ENCODE measurements at regions not wholly inside any gene's neighbourhood (a gene's known extent, or its start where the extent isn't known, plus 50 kb on each side); places are given as distances from the start of the nearest gene placed in this dataset.

- Histone ChIP-seq H3K36me3 (ENCODE audit: control insufficient read depth in 1 of 2, insufficient read depth in 2 of 2, low read length in 2 of 2) (no peaks in the 10 kb centered on the region), H3K4me3 (replicated peaks in 1 of 2; ENCODE audit: low read depth in 1 of 2, low read length in 2 of 2) (no peak overlapping the region), H4K20me1 (ENCODE audit: insufficient read depth) (no peaks in the 10 kb centered on the region), H3K4me1 (ENCODE audit: control insufficient read depth in 1 of 2, insufficient read depth in 2 of 2, low read length in 2 of 2) (no peaks in the 10 kb centered on the region; a peak in 1 of 4 replicates), H3K27me3 (ENCODE audit: insufficient read depth, low read length) (peaks cover 9% of the 10 kb centered on the region; the same call in 1 of the 2 replicates), H3K9me3 (ENCODE audit: control insufficient read depth in 1 of 2, insufficient read depth in 1 of 2, low read depth in 1 of 2, low read length in 2 of 2) (no peaks in the 10 kb centered on the region), H2AFZ (ENCODE audit: low read depth, low read length, poor library complexity, severe bottlenecking) (no peak overlapping the region), H3K27ac (ENCODE audit: low read depth, low read length) (no peak overlapping the region), H3K9ac (ENCODE audit: low read length) (no peak overlapping the region), H3K4me2 (ENCODE audit: low read length) (no peak overlapping the region), H3K9me2 (ENCODE audit: insufficient read depth) (no peaks in the 10 kb centered on the region), H3K79me2 (ENCODE audit: insufficient read depth, low read length) (no peaks in the 10 kb centered on the region)
- no TSS peak for BruUV-seq (replicated peaks)
- intact Hi-C loops (cut with micrococcal nuclease) = no loop called here
- POLR2A ChIA-PET = no interaction called here
- CTCF ChIA-PET = no interaction called here
- DNase-seq (ENCODE audit: low read depth, low spot score) = no peak
- TF ChIP-seq POLR2A (IDR thresholded peaks at IDR 0.05; ENCODE audit: borderline replicate concordance, extremely low read depth, insufficient read depth, insufficient read length) (no peak), EZH2phosphoT487 (IDR thresholded peaks at IDR 0.05; ENCODE audit: borderline replicate concordance) (no peak), REST (IDR thresholded peaks at IDR 0.05; ENCODE audit: low read depth) (no peak), SRF (IDR thresholded peaks at IDR 0.05; ENCODE audit: low read depth) (no peak), ZNF274 (IDR thresholded peaks at IDR 0.05; ENCODE audit: low read depth, low read length) (no peak), ZBTB33 (IDR thresholded peaks at IDR 0.05; ENCODE audit: extremely low read depth, insufficient replicate concordance, low read length) (no peak), MAX (IDR thresholded peaks at IDR 0.05) (no peak), FOSL1 (IDR thresholded peaks at IDR 0.05; ENCODE audit: low read depth) (no peak), SP1 (IDR thresholded peaks at IDR 0.05; ENCODE audit: low read depth) (no peak), EGR1 (IDR thresholded peaks at IDR 0.05; ENCODE audit: low read depth) (no peak), SIN3A (IDR thresholded peaks at IDR 0.05; ENCODE audit: low read depth) (no peak), TCF7L2 (IDR thresholded peaks at IDR 0.05; ENCODE audit: borderline replicate concordance, extremely low read depth, insufficient read depth, insufficient read length) (no peak), CBX3 (IDR thresholded peaks at IDR 0.05; ENCODE audit: low read depth) (no peak), EZH2 (IDR thresholded peaks at IDR 0.05) (no peak)
- RAD21 ChIA-PET (ENCODE audit: low non-redundant PET in 1 of 2, low total read pairs in 2 of 2, uncharacterized antibody in 2 of 2, unreplicated experiment in 2 of 2) = no interaction called here
- no peak for ATAC-seq
Observed at GRCh38 chr10:6919077-6919476, 339.0 kb upstream of the PRKCQ start.

Measured in HCT116 (cell line).